ENCODE measurements at regions not wholly inside any gene's neighbourhood (a gene's known extent, or its start where the extent isn't known, plus 50 kb on each side); places are given as distances from the start of the nearest gene placed in this dataset.

GRCh38 chr4:121459026-121459425 lies 78.2 kb upstream of the QRFPR start:
- no peak for DNase-seq (ENCODE audit: low read depth)
- H3K4me3 ChIP-seq (replicated peaks; ENCODE audit: low read depth, low read length), result no peak overlapping the region
- TF ChIP-seq CTCF (IDR thresholded peaks at IDR 0.05; ENCODE audit: low read length, missing control alignments), result no peak

- no peak for TF ChIP-seq CTCF (IDR thresholded peaks at IDR 0.05; ENCODE audit: low read length, missing control alignments)
- DNase-seq (ENCODE audit: low read depth), result no peak
- no peak overlapping the region for H3K4me3 ChIP-seq (replicated peaks; ENCODE audit: low read depth, low read length)
Measured at GRCh38 chr4:121457278-121457875, 76.6 kb upstream of the QRFPR start.

GRCh38 chr4:121455285-121455684 lies 74.5 kb upstream of the QRFPR start:
- no peak overlapping the region for H3K4me3 ChIP-seq (replicated peaks; ENCODE audit: low read depth, low read length)
- no peak for DNase-seq (ENCODE audit: low read depth)
- no peak for TF ChIP-seq CTCF (IDR thresholded peaks at IDR 0.05; ENCODE audit: low read length, missing control alignments)

GRCh38 chr4:121454251-121454979 lies 73.6 kb upstream of the QRFPR start:
- peak; percentile 1 for DNase-seq (ENCODE audit: low read depth)
- no peak for TF ChIP-seq CTCF (IDR thresholded peaks at IDR 0.05; ENCODE audit: low read length, missing control alignments)
- H3K4me3 ChIP-seq (replicated peaks; ENCODE audit: low read depth, low read length), result no peak overlapping the region

- H3K4me3 ChIP-seq (replicated peaks; ENCODE audit: low read depth, low read length), result no peak overlapping the region
- no peak for TF ChIP-seq CTCF (IDR thresholded peaks at IDR 0.05; ENCODE audit: low read length, missing control alignments)
- no peak for DNase-seq (ENCODE audit: low read depth)
Measured at GRCh38 chr4:121451310-121451709, 70.5 kb upstream of the QRFPR start.

GRCh38 chr4:121449416-121449815 lies 68.6 kb upstream of the QRFPR start:
- DNase-seq (ENCODE audit: low read depth), result no peak
- TF ChIP-seq CTCF (IDR thresholded peaks at IDR 0.05; ENCODE audit: low read length, missing control alignments), result no peak
- no peak overlapping the region for H3K4me3 ChIP-seq (replicated peaks; ENCODE audit: low read depth, low read length)

- H3K4me3 ChIP-seq (replicated peaks; ENCODE audit: low read depth, low read length), result no peak overlapping the region
- DNase-seq (ENCODE audit: low read depth), result no peak
- TF ChIP-seq CTCF (IDR thresholded peaks at IDR 0.05; ENCODE audit: low read length, missing control alignments), result no peak
Measured at GRCh38 chr4:121448231-121448630, 67.4 kb upstream of the QRFPR start.

Data from fibroblast of pulmonary artery (primary cell).